ENCODE measurements at regions not wholly inside any gene's neighbourhood (a gene's known extent, or its start where the extent isn't known, plus 50 kb on each side); places are given as distances from the start of the nearest gene placed in this dataset.
A peak's percentile ranks its signal among the peaks of the same experiment; 100 is the strongest.

GRCh38 chr3:28575746-28576613 is 227.4 kb upstream of the AZI2 start:
- no peak for DNase-seq (ENCODE audit: low spot score)
- TF ChIP-seq CTCF (IDR thresholded peaks at IDR 0.05), result no peak
- Histone ChIP-seq H3K27ac (peak overlapping the region; percentile 20 to 55), H3K4me3 (peak overlapping the region; percentile 74)

- Histone ChIP-seq H3K4me3 (peak overlapping the region; percentile 74), H3K27ac (peak overlapping the region; percentile 20 to 55)
- DNase-seq (ENCODE audit: low spot score), result no peak
- no peak for TF ChIP-seq CTCF (IDR thresholded peaks at IDR 0.05)
Observed at GRCh38 chr3:28576614-28577200, 228.1 kb upstream of the AZI2 start.

GRCh38 chr3:28577941-28578500 is 229.4 kb upstream of the AZI2 start:
- TF ChIP-seq CTCF (IDR thresholded peaks at IDR 0.05), result no peak
- H3K4me3 ChIP-seq, result no peak overlapping the region
- no peak for DNase-seq (ENCODE audit: low spot score)

GRCh38 chr3:28586325-28586724 is 237.7 kb upstream of the AZI2 start:
- Histone ChIP-seq H3K27ac (no peak overlapping the region), H3K4me3 (no peak overlapping the region)
- no peak for DNase-seq (ENCODE audit: low spot score)
- TF ChIP-seq CTCF (IDR thresholded peaks at IDR 0.05), result no peak

More at GRCh38 chr3:28577941-28578500, 229.4 kb upstream of the AZI2 start:
- no peak overlapping the region for H3K27ac ChIP-seq

GRCh38 chr3:28587723-28588122 is 239.1 kb upstream of the AZI2 start:
- DNase-seq (ENCODE audit: low spot score), result no peak
- TF ChIP-seq CTCF (IDR thresholded peaks at IDR 0.05), result no peak
- Histone ChIP-seq H3K4me3 (no peak overlapping the region), H3K27ac (no peak overlapping the region)

GRCh38 chr3:28590216-28590615 is 241.6 kb upstream of the AZI2 start:
- no peak for DNase-seq (ENCODE audit: low spot score)
- no peak overlapping the region for H3K4me3 ChIP-seq
- no peak overlapping the region for H3K27ac ChIP-seq
- no peak for TF ChIP-seq CTCF (IDR thresholded peaks at IDR 0.05)

All from coronary artery (tissue), 2 donors.